DMS 273 treated with DMSO at 0.1 percent for 48 hours (cell line): ENCODE measurements at regions not wholly inside any gene's neighbourhood (a gene's known extent, or its start where the extent isn't known, plus 50 kb on each side); places are given as distances from the start of the nearest gene placed in this dataset.
"Not testable (repeated sequence)": the region's sequence is repeated elsewhere in the genome, so short reads cannot be mapped to it uniquely, and the experiment has no call there.

Experiments
- DNase-seq: peaks from one replicate; lab custom pipeline; 2025; lab: John Stamatoyannopoulos, UW

- DNase-seq, result no peak
These were observed 346.4 kb upstream of the PRKX start for GRCh38 chrX:4059893-4060292.

GRCh38 chrX:4043951-4044350 is 330.5 kb upstream of the PRKX start:
- DNase-seq, result no peak

- DNase-seq, result no peak
These were observed 322.4 kb upstream of the PRKX start for GRCh38 chrX:4035874-4036273.

- no peak for DNase-seq
These were observed 314.7 kb upstream of the PRKX start for GRCh38 chrX:4028151-4028550.

- DNase-seq, result no peak
These were observed 291.8 kb upstream of the PRKX start for GRCh38 chrX:4005281-4005680.

GRCh38 chrX:4004822-4005221 is 291.4 kb upstream of the PRKX start:
- DNase-seq, result no peak

GRCh38 chrX:3994315-3994714 is 280.9 kb upstream of the PRKX start:
- DNase-seq, result no peak

- DNase-seq, result no peak
These were observed 277.1 kb upstream of the PRKX start for GRCh38 chrX:3990569-3990968.

GRCh38 chrX:3972104-3972858 is 258.8 kb upstream of the PRKX start:
- DNase-seq, result not testable (repeated sequence)

GRCh38 chrX:3968749-3969148 is 255.3 kb upstream of the PRKX start:
- no peak for DNase-seq

- DNase-seq, result no peak
These were observed 250.5 kb upstream of the PRKX start for GRCh38 chrX:3963980-3964379.

GRCh38 chrX:3962511-3963311 is 249.3 kb upstream of the PRKX start:
- DNase-seq, result no peak

GRCh38 chrX:3960952-3961351 is 247.5 kb upstream of the PRKX start:
- no peak for DNase-seq

GRCh38 chrX:3951859-3952258 is 238.4 kb upstream of the PRKX start:
- no peak for DNase-seq

GRCh38 chrX:3950373-3950772 is 236.9 kb upstream of the PRKX start:
- DNase-seq, result no peak

- no peak for DNase-seq
These were observed 230.5 kb upstream of the PRKX start for GRCh38 chrX:3943965-3944364.

GRCh38 chrX:3940000-3940610 is 226.7 kb upstream of the PRKX start:
- DNase-seq, result no peak

- no peak for DNase-seq
These were observed 225.1 kb upstream of the PRKX start for GRCh38 chrX:3938587-3938986.

- not testable (repeated sequence) for DNase-seq
These were observed 221.7 kb upstream of the PRKX start for GRCh38 chrX:3935196-3935595.

GRCh38 chrX:3920424-3921017 is 207.1 kb upstream of the PRKX start:
- not testable (repeated sequence) for DNase-seq

- DNase-seq, result not testable (repeated sequence)
These were observed 206.4 kb upstream of the PRKX start for GRCh38 chrX:3919668-3920423.

GRCh38 chrX:3914813-3915212 is 201.4 kb upstream of the PRKX start:
- not testable (repeated sequence) for DNase-seq
